GM19438 (cell line): ENCODE measurements at regions not wholly inside any gene's neighbourhood (a gene's known extent, or its start where the extent isn't known, plus 50 kb on each side); places are given as distances from the start of the nearest gene placed in this dataset.
"Not testable (repeated sequence)": the region's sequence is repeated elsewhere in the genome, so short reads cannot be mapped to it uniquely, and the experiment has no call there.

Experiments used
- ATAC-seq: cut with Tn5 transposase; IDR thresholded peaks from one replicate; pipeline ENCODE4 v1.9.1; 2021; ENCODE audit warnings: low read depth; ENCODE audit not compliant: unreplicated experiment

DNA sequence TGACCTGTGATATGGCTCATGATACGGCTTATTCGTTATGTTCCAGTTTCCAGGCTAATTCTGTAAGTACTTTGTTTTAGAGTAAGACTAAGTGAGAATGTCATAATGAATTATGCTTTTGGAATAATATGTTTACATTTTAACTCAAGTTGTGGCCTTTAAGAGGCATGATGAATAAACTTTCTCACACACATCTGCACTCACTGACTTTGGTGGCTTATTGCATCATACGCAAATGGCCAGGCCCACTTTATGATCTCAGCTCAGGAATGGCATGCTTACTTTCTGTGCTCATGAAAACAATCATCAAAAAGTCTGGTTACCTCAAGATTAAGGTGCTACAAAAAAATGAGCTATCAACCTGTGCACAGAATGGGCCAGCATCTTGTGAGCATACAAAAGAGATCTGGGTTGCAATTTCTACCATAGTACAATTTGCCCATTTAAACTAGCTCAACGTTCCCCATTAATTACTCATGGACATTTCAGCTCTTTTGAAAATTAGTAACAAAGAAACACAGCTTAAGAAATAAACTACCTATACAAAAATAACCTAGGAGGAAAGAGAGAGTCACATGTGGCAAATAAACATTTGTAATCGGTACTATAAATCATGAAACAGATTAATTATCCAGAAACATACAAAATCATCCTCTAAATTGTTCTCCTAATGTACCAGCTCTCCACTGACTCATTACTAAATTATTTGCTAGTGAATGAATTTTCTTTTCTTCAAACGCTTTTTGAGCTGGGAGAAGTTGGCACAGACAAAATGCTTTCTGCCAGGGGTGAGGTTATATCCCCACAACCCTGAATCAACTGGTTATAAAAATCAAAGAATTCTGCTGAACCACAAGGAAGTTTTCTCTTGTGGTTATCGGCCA is 439.0 kb upstream of the ADAMTS9 start:
- no peak for ATAC-seq

DNA sequence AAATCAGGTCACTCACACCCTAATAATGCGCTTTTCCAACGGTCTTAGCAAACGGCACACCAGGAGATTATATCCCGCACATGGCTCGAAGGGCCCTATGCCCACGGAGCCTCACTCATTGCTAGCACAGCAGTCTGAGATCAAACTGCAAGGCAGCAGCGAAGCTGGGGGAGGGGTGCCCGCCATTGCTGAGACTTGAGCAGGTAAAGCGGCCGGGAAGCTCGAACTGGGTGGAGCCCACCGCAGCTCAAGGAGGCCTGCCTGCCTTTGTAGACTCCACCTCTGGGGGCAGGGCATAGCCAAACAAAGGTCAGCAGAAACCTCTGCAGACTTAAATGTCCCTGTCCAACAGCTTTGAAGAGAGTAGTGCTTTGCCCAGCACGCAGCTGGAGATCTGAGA is 432.4 kb upstream of the ADAMTS9 start:
- not testable (repeated sequence) for ATAC-seq

DNA sequence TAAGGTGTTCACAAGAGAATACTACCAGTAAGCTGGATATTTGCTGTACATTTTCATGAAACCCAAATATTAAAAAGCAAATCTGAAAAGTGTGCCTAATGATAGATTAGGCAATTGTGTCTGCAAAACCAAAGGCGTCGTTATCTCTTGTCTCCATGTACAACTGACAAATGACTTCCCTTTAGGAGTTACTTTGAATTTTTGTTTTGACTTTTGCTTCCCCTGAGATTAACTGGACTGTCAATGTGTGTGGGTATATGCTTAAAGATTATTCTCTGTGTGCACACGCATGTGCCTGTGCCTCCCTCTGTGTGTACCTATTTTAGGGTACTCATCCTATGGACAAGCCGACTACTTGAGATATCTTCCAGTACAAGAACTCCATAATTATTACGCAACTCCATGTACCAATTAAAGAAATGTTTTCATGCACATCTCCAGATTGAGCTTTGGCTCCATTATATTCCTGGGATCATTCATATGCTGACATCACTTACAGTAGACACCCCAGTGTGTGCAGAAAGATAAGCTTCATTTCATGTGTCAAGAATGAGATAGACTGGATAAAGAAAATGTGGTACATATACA is 431.2 kb upstream of the ADAMTS9 start:
- ATAC-seq = no peak

GRCh38 chr3:65114041-65114440 is 426.2 kb upstream of the ADAMTS9 start:
- ATAC-seq = no peak

GRCh38 chr3:65112751-65113300 is 425.0 kb upstream of the ADAMTS9 start:
- no peak for ATAC-seq

GRCh38 chr3:65110661-65111060 is 422.9 kb upstream of the ADAMTS9 start:
- ATAC-seq = no peak

DNA sequence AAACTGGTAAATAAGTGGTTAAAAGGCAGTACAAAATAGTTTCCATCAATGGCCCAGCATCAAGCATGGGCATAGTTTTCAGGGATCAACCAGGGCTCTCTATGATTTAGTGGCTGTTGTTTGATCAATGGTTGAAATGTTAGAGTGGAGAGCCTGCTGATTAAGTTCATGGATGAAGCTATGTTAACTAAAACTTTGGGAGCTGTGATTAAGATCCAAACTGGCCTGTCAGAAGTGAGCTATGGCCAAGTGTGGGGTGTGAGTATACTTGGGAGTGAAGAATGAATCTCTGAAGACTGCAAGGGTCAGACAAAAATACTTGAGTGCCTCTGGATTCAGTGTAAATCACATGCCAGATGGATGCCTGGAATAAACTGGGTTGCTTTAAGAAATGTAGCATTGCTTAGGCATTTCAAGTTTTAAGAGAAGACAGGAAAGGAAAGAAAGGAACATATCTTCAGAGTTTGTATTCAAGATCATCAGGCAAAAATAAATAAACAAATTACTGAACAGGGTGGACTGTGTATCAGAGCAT is 422.2 kb upstream of the ADAMTS9 start:
- ATAC-seq = no peak

GRCh38 chr3:65107174-65107573 is 419.4 kb upstream of the ADAMTS9 start:
- ATAC-seq = no peak

- no peak for ATAC-seq
Observed at GRCh38 chr3:65101450-65101849, 413.6 kb upstream of the ADAMTS9 start.

DNA sequence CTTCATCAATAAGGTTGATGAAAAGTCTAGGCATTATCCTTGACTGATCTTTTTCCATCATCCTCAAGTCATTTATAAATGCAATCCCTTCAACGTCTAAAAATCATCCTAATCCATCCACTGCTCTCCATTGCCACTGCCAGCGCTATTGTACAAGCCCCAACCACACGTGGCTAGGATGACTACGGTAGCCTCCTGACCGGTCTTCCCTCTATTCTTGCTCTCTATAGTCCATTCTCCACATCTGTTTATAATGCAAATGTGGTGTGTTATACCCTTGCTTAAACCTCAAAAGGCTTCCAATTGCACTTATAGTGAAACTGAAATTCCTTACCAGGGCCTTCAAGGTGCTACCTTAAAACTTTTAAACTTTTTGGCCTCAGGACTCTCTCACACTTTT is 410.6 kb upstream of the ADAMTS9 start:
- no peak for ATAC-seq

DNA sequence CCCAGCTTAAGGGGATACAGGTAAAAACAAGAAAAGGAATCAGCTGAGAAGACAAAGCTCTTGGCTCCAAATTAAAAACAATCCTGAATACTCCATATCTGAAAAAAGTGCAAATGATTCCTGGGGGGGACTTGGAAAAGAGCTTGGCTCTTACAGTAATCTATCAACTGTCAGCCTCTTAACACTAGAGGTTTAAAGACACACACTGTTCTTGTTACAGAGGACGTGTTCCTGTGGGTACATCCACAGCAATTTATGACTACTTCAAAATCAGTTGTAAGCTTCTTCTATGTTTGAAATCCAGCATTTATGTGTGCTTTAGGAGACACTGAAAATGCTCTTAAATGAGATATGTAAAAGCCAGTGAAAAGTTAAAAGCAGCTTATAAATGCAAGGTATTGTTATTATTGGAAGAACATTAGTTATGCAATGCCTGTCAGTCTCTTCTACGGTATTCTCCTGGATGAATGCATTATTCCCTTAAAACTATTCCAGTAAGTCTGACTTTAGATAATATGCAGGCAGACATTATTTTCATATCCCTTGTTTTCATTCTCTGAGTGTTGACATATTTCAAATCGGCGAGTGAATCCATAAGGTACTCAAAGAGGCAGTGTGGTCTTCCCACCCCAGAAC is 408.4 kb upstream of the ADAMTS9 start:
- ATAC-seq = no peak

GRCh38 chr3:65094723-65095122 is 406.9 kb upstream of the ADAMTS9 start:
- no peak for ATAC-seq

GRCh38 chr3:65093641-65094040 is 405.8 kb upstream of the ADAMTS9 start:
- no peak for ATAC-seq

DNA sequence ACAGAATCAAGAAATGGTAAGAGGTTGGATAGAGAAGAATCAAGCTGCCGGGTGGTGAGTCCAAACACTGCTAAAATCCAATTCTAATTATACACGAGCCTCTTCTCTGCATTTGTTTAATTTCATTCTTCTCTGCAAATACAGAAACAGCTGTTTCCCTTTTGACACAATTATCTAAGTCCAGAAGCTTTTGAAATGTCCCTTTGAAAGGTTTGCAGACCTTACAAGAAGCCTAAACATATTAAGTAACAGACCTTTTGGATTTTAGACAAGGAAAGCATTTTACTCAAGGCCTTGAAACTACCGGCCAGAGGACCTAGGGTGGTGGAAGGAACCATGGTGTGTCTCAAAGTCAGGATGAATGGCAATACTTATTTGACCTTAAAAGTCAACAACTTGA is 403.8 kb upstream of the ADAMTS9 start:
- no peak for ATAC-seq

GRCh38 chr3:65083240-65083639 is 395.4 kb upstream of the ADAMTS9 start:
- no peak for ATAC-seq

DNA sequence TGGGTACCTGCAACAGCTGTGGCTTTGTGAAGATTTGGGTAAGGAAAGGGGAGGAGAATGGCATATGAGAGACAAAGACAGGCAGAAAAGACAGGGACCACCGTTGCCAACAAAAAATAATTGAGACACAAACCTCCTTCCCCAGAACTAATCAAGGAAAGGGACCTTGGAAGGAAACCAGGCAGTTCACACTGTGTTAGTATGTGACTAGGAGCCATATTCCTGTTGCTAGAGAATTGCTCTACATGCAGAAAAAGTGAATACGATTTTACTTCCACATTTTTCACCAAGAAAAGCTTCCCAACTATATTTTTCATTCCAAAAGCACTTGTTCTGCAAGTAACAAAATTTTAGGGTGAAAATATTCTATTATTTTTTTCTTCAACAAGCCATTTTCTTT is 393.7 kb upstream of the ADAMTS9 start:
- no peak for ATAC-seq

GRCh38 chr3:65080432-65080831 is 392.6 kb upstream of the ADAMTS9 start:
- no peak for ATAC-seq

- ATAC-seq = no peak
Observed at GRCh38 chr3:65079560-65079959, 391.8 kb upstream of the ADAMTS9 start.

DNA sequence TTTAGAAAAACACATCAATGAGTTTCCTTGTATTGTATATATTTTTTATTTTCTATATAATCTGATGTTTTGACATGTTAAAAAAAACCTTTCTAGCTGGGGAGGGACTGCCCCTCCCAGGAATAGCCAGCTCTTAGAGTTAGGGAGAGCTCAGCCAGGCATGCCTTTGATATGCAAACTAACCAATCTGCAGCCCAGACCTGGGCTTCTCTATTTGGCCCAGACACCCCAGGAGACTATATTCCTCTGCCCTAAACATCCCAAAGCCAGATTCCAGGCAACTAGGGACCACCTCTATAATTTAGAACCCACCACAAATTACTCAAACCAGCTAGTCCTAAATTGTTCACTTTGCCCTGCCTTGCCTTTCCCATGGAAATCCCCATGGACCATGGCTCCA is 390.9 kb upstream of the ADAMTS9 start:
- no peak for ATAC-seq

- ATAC-seq = no peak
Observed at GRCh38 chr3:65077124-65077523, 389.3 kb upstream of the ADAMTS9 start.

DNA sequence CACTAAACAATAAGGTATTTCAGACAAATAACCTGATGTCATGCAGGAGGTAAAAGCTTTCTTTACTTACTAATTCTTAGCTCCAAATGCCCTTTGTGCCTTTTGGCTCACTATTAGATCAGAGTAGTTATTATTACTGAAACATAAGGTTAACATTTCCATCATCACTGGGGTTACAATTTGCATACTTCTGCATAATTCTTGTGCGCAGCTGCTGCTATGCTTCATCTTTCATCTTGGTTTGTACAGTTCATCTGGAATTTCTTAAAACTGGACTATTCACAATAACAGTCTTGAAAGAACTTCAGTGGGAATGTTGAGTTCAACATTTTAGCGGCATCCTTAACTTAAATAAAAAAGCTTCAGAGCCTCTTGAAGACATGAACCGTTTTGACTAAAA is 383.2 kb upstream of the ADAMTS9 start:
- ATAC-seq = no peak
